Mononuclear cell (primary cell): ENCODE measurements at regions not wholly inside any gene's neighbourhood (a gene's known extent, or its start where the extent isn't known, plus 50 kb on each side); places are given as distances from the start of the nearest gene placed in this dataset.

Experiments used
- H3K27me3 ChIP-seq: 2 replicates; pipeline ENCODE4 v1.6.0; 2011; ENCODE audit warnings: low read length, control low read depth; ENCODE audit not compliant: insufficient read depth
- H3K4me1 ChIP-seq: 2 replicates; pipeline ENCODE4 v1.5.1; 2011; ENCODE audit warnings: mild to moderate bottlenecking, low read length, control low read depth; ENCODE audit not compliant: insufficient read depth
- H3K4me3 ChIP-seq: 2 replicates; pipeline ENCODE4 v1.5.1; 2011; ENCODE audit warnings: mild to moderate bottlenecking, low read length, moderate library complexity
- H3K9me3 ChIP-seq: 2 replicates; pipeline ENCODE4 v1.5.1; 2011; ENCODE audit warnings: low read depth, mild to moderate bottlenecking, control low read depth, low read length

- Histone ChIP-seq H3K4me3 (no peak overlapping the region), H3K4me1 (no peaks in the 10 kb centered on the region), H3K27me3 (no peaks in the 10 kb centered on the region), H3K9me3 (no peaks in the 10 kb centered on the region)
These were observed 714.8 kb downstream of the TLR4 start for GRCh38 chr9:118418887-118419565.

DNA sequence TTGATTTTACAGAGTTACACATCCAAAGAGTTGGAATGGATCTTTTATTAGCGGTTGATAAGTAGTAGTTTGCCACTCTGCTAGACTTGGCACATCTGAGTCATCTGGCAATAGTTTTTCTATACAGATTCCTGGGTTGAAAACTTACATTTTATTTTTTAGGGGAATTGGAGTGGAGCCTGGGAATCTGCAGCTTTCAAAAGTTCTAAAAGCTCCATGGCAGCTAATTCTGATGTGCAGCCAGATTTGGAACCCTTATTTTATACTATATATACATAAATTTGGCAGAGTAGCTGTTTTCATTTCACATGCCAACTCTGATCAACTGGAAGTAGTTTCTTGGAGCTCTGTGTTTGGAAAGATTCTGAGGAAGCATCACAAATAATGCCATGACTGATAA, 715.5 kb downstream of the TLR4 start:
- Histone ChIP-seq H3K27me3 (no peaks in the 10 kb centered on the region), H3K9me3 (no peaks in the 10 kb centered on the region), H3K4me3 (no peak overlapping the region), H3K4me1 (no peaks in the 10 kb centered on the region)

- H3K4me3 ChIP-seq = no peak overlapping the region
- H3K4me1 ChIP-seq = no peaks in the 10 kb centered on the region
- no peaks in the 10 kb centered on the region for H3K27me3 ChIP-seq
- H3K9me3 ChIP-seq = no peaks in the 10 kb centered on the region
These were observed 718.3 kb downstream of the TLR4 start for GRCh38 chr9:118422508-118422907.

DNA sequence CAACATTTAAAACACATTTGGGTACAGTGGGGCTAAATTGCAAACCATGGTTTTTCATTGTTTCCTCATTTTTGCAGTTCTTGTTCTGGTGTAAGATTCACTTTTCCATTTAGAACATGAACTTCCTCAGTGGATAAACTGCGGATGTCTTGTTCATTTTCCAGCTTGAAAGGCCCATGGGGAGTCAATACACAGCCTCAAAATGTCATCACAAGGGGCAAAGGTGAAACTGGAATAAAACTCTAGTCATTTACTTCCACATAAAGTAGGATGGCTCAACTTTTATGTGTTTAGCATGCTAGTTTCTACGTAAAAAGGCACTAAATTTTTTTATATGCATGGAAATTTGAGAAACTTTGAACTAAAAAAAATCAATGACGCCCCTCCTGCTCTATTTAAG, 718.8 kb downstream of the TLR4 start:
- Histone ChIP-seq H3K9me3 (no peaks in the 10 kb centered on the region), H3K4me1 (no peaks in the 10 kb centered on the region), H3K4me3 (no peak overlapping the region), H3K27me3 (no peaks in the 10 kb centered on the region)

GRCh38 chr9:118423721-118424120, 719.5 kb downstream of the TLR4 start:
- Histone ChIP-seq H3K9me3 (no peaks in the 10 kb centered on the region), H3K4me1 (no peaks in the 10 kb centered on the region), H3K4me3 (no peak overlapping the region), H3K27me3 (no peaks in the 10 kb centered on the region)

DNA sequence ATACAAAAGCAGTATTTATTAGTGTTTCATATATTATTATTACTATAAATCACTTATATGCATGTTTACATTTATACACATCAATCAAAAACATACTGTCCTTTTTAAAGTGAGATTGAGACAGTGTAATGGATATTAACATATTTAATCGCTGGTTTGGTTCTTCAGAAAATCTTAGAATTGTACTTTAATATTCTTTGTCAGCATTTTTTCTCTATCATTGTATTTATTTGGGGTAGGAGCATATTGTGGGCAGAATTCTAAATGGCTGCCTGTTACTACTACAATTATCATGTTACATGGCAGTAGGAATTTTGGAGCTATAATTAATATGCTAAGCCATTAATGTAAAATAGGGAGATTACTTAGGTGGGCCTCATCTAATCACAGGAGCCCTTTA, 722.6 kb downstream of the TLR4 start:
- Histone ChIP-seq H3K27me3 (no peaks in the 10 kb centered on the region), H3K9me3 (no peaks in the 10 kb centered on the region), H3K4me3 (no peak overlapping the region), H3K4me1 (no peaks in the 10 kb centered on the region)

DNA sequence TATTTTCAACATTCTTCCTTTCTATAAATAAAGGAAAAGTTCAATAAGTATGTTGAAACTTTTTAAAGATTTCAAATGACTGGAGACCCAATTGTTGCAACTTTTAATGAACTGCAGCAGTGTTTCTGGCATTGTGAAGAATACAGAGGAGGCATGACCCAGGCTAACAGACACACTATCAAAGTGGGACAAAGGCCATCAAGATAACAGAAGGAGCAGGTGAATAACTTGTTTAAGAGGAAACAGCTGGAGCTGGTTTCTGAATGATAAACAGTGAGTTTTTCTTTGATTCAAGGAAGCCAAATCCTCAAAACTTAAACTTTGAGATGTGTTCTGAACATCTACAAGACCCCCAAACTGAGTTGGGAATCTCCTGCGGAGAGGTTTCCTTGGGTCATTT, 734.6 kb downstream of the TLR4 start:
- Histone ChIP-seq H3K27me3 (no peaks in the 10 kb centered on the region), H3K4me3 (no peak overlapping the region), H3K9me3 (no peaks in the 10 kb centered on the region), H3K4me1 (no peaks in the 10 kb centered on the region)

DNA sequence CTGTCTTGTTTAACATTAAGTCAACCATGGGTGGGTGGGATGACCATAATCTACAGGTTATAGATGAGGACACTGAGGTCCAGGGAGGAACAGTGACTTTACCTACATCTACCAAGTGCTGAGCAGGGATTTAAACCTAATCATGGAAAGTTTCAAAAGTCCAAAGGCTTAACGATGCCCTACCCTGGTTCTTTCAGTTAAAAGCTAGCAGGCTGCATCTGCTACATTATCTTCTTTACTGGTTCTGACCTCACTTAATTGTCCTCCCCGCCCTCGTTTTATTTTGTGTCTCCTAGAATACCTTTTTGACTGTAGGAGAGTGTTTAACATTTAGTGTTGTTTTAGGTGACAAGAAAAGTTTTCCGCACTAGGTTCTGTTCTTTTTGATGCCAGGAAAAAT, 735.2 kb downstream of the TLR4 start:
- no peak overlapping the region for H3K4me3 ChIP-seq
- no peaks in the 10 kb centered on the region for H3K27me3 ChIP-seq
- no peaks in the 10 kb centered on the region for H3K4me1 ChIP-seq
- no peaks in the 10 kb centered on the region for H3K9me3 ChIP-seq

- H3K4me1 ChIP-seq = no peaks in the 10 kb centered on the region
- no peak overlapping the region for H3K4me3 ChIP-seq
- H3K9me3 ChIP-seq = no peaks in the 10 kb centered on the region
- no peaks in the 10 kb centered on the region for H3K27me3 ChIP-seq
These were observed 740.2 kb downstream of the TLR4 start for GRCh38 chr9:118444403-118444802.

- Histone ChIP-seq H3K4me1 (no peaks in the 10 kb centered on the region), H3K9me3 (no peaks in the 10 kb centered on the region), H3K4me3 (no peak overlapping the region), H3K27me3 (no peaks in the 10 kb centered on the region)
These were observed 742.9 kb downstream of the TLR4 start for GRCh38 chr9:118446943-118447639.

- Histone ChIP-seq H3K27me3 (no peaks in the 10 kb centered on the region), H3K9me3 (no peaks in the 10 kb centered on the region), H3K4me1 (no peaks in the 10 kb centered on the region), H3K4me3 (no peak overlapping the region)
These were observed 745.4 kb downstream of the TLR4 start for GRCh38 chr9:118449554-118449953.

GRCh38 chr9:118455259-118455658, 751.1 kb downstream of the TLR4 start:
- H3K4me1 ChIP-seq = no peaks in the 10 kb centered on the region
- H3K9me3 ChIP-seq = no peaks in the 10 kb centered on the region
- H3K27me3 ChIP-seq = no peaks in the 10 kb centered on the region
- H3K4me3 ChIP-seq = no peak overlapping the region

- Histone ChIP-seq H3K4me3 (no peak overlapping the region), H3K4me1 (no peaks in the 10 kb centered on the region), H3K27me3 (no peaks in the 10 kb centered on the region), H3K9me3 (no peaks in the 10 kb centered on the region)
These were observed 751.6 kb downstream of the TLR4 start for GRCh38 chr9:118455788-118456187.

- no peaks in the 10 kb centered on the region for H3K4me1 ChIP-seq
- no peaks in the 10 kb centered on the region for H3K27me3 ChIP-seq
- no peak overlapping the region for H3K4me3 ChIP-seq
- H3K9me3 ChIP-seq = no peaks in the 10 kb centered on the region
These were observed 753.2 kb downstream of the TLR4 start for GRCh38 chr9:118457171-118458000.

- H3K4me1 ChIP-seq = no peaks in the 10 kb centered on the region
- H3K4me3 ChIP-seq = no peak overlapping the region
- no peaks in the 10 kb centered on the region for H3K27me3 ChIP-seq
- H3K9me3 ChIP-seq = no peaks in the 10 kb centered on the region
These were observed 755.7 kb downstream of the TLR4 start for GRCh38 chr9:118459913-118460312.
